NCI-H2227 (cell line): ENCODE measurements at regions not wholly inside any gene's neighbourhood (a gene's known extent, or its start where the extent isn't known, plus 50 kb on each side); places are given as distances from the start of the nearest gene placed in this dataset.

Experiments used
- DNase-seq: peaks from one replicate; lab custom pipeline; 2025; ENCODE audit not compliant: unreplicated experiment; lab: John Stamatoyannopoulos, UW

DNA sequence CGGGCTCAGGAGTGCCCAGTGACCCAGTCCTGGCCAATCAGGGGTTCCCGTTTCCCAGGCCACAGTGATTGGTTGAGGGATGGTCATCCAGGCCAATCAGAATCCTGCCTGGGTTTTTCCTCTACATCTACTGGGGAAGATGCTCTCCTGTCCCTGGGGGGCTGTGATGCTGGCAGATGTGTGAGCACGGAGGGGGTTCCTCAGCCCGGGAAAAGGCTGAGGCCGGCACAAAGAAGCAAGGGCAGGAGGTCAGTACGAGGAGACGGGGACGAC is 171.2 kb downstream of the CTTN start:
- DNase-seq = no peak

GRCh38 chr11:70569996-70570692 is 171.8 kb downstream of the CTTN start:
- DNase-seq = no peak

DNA sequence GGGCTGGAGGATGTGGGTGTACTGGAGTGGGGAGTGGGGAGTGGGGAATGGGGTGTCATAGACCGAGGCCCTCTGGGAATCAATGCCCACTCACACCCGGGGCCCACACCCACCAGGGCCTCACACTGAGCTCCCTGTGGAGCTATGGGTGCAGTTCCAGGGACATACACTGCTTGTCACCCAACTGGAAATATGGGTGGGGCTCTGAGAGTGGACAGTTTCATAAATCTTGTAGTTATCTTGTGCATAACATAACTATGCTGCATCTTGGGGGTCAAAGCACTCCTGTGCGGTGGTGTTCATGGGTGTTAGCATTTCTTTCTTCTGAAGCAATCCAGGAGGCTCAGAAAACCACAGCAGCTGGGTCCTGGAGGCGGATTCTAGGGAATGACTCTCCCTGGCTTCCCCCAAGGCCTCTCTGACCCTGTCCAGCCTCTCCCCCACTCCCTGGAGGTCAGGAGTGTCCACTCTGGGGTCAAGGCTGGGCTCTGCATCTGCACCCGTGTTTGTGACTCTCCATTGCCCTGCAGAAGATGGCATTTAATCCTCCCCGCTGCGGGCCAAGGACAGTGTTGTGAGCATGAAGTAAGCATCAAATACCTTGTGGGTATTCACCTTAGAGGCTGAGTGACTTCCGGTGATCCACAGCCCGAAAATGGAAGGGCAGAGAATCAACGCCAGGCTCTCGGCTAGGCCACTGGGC is 172.5 kb downstream of the CTTN start:
- no peak for DNase-seq

DNA sequence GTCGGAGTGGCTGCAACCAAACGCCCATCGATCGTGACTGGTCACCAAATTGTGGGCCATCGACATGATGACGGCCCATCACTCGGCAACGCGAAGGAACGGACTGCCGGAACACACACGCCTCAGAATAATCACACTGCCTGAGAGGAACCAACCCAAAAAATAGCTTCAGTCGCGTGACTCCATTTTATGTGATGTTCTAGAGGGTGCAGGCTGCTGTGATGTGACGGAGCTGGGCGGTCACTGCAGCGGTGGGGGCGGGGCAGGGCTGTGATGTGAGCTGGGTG is 174.6 kb downstream of the CTTN start:
- DNase-seq = no peak

DNA sequence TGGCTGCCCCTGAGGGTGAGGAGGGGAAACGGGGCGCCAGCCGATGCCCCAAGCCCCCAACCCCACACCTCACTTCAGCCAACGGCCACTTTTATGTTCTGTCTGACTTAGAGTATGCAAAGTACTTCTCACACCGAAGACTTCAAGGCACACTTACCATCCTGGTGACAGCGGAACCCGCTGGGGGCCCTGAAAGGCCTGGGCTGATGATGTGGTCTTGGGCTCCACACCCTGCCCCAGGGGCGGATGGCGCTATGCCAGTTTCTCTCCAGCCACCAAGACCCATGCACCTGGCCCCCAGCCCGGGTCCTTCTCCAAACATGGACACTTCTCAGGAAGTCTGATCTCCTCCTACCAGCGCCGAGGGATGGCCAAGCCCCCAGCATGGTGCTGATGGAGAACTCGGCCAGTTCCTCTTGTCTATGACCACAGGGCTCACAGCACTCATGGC is 175.4 kb downstream of the CTTN start:
- DNase-seq = no peak

- DNase-seq = no peak
These were observed 176.5 kb downstream of the CTTN start for GRCh38 chr11:70574725-70575347.

- no peak for DNase-seq
These were observed 177.2 kb downstream of the CTTN start for GRCh38 chr11:70575396-70576060.

DNA sequence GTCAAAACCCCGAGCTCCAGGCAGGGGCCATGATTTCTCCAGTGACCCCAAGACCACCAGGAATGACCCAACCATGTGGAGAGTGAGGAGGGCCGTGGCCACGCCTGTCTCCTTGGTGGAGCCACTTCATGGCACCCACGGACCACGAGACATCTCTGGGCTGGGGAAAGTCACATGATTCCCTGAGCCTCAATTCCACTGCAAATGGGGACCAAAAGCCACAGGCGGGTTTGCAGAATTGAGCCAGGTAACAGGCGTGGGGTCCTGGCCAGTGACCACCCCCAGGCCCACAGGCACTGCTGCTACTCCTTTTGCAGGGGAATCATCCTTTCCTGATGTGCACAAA is 178.9 kb downstream of the CTTN start:
- DNase-seq = no peak

DNA sequence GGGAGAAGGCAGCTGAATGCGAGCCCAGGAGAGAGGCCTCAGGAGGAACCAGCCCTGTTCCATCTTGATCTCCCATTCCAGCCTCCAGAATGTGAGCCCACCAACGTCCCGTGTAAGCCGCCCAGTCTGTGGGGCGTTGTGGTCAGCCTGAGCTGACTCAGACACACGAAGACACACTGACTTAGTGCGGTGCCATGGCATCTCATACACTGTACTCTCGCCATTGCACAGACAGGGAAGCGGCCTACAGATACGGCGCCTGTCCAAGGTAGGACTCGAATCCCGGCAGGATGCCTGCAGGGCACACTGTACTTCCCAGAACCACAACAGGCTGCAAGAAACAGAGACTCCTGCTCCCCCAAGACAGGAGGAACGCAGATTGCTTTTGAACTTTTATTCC is 179.6 kb downstream of the CTTN start:
- DNase-seq = no peak

- DNase-seq = no peak
These were observed 180.0 kb downstream of the CTTN start for GRCh38 chr11:70578371-70578770.

- DNase-seq = no peak
These were observed 180.5 kb downstream of the CTTN start for GRCh38 chr11:70578831-70579230.

DNA sequence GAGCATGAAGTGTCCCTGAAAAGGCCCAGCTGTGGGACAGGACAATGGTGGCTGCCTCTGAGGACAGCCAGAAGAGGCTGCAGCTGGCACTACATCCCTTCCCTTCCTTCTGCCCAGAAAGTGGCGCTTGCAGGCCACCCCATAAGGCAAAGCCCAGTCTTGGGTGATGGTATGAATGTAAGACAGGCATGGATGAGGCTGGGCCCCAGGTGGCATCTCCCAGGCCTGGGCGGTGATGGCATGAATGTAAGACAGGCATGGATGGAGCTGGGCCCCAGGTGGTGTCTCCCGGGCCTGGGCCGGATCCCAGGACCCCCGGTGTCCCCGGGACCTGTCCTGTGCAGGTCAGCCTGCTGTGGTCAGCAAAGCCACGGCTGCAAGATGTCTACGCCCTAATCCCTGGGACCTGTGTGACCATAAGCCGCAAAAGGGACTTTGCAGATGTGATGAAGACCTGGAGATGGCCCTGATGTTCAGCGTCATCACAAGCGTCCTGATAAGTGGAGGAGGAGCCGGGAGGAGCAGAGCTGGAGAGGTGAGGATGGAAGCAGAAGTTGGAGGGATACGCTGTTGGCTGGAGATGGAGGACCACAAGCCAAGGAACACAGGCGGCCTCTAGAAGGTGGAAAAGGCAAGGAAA is 181.1 kb downstream of the CTTN start:
- no peak for DNase-seq

GRCh38 chr11:70580036-70580805 is 181.9 kb downstream of the CTTN start:
- DNase-seq = no peak

GRCh38 chr11:70581991-70582885 is 183.9 kb downstream of the CTTN start:
- DNase-seq = no peak

DNA sequence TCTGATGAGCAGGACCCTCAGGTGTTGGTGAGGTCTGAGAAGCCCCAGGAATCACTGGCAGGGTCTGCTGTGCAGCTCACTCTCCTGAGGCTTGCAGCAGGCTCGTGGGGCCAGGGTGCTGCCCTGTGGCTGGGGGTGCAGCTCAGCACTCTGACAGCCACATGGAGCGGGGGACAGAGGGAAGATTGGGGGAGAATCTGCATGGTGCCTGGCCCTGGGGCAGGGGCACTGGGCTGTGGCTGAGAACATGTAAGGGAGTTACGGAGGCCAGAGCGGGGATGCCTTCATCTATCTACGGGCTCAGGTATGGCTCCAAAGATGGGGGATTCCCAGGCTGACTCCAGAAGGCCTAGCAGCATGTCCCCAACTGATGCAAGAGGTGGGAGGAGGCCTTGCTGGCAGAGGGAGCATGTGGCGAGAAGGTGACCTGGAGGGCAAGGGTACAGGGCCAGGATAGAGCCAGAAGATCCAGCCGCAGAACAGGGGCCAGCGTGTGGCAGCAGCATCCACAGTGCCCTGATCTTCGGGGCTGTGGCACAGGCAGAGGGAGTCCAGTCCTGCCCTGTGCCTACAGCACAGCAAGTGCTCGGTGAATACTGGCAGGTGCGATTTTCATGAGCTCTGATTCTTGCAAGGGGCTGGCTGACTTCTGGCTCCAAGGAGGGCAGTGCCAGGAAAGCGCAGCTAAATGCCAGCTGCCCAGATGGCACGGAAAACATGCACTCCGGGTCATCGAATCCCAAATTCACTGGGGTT is 184.7 kb downstream of the CTTN start:
- DNase-seq = no peak

DNA sequence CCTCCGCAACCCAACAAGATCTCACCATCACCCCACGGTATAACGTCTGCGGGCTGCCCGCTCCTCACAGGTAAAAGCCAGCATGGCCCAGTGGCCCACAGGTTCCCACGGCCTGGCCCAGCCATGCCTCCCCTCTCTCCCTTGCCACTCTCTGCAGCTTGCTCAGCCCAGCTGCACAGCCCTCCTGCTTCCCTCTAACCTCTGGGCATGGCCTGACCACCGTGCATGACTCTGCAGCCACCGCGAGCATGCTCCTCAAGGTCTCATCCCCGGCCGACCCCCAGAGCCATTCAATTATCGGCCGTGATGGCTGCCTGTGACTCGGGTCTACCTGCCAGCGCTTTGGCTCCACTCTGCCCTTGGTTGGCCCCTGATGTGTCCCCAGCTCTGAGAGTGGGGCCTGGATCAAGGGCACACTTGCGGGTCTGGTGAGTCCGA is 185.5 kb downstream of the CTTN start:
- DNase-seq = no peak

GRCh38 chr11:70584498-70585235 is 186.3 kb downstream of the CTTN start:
- no peak for DNase-seq

DNA sequence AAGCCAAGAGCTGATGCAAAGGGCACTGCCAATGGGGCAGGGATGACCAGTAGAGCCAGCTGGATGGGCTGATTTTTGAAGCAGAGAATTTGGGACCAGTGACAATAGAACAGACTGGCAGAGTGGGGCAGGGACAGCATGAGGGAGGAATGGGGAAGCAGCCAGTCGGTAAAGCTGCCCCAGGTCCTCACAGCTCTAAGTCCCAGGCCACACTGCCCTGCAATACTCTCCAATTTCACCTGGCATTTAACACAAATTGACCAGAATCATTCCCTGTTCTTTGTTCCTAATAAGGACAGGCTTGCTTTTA is 186.9 kb downstream of the CTTN start:
- DNase-seq = no peak
